ENCODE measurements at regions not wholly inside any gene's neighbourhood (a gene's known extent, or its start where the extent isn't known, plus 50 kb on each side); places are given as distances from the start of the nearest gene placed in this dataset.
A peak's percentile ranks its signal among the peaks of the same experiment; 100 is the strongest.
"Not testable (repeated sequence)": the region's sequence is repeated elsewhere in the genome, so short reads cannot be mapped to it uniquely, and the experiment has no call there.

- Histone ChIP-seq H3K27ac (ENCODE audit: low read depth, low read length, poor library complexity, severe bottlenecking) (no peak overlapping the region), H3K27me3 (replicated peaks; ENCODE audit: insufficient read depth, low read depth, low read length, poor library complexity) (no peaks in the 10 kb centered on the region), H3K9me3 (ENCODE audit: low read depth, low read length, poor library complexity, severe bottlenecking) (no peaks in the 10 kb centered on the region), H3K4me1 (ENCODE audit: insufficient read depth, low read length, poor library complexity, severe bottlenecking) (no peaks in the 10 kb centered on the region), H3K4me3 (ENCODE audit: low read depth, low read length, poor library complexity, severe bottlenecking) (no peak overlapping the region), H3K36me3 (ENCODE audit: insufficient read depth, low read length, poor library complexity, severe bottlenecking) (no peaks in the 10 kb centered on the region)
- intact Hi-C loops (cut with micrococcal nuclease; ENCODE audit: unreplicated experiment) = no loop called here
- BruUV-seq (replicated peaks) = no TSS peak
- TF ChIP-seq EZH2 (IDR thresholded peaks at IDR 0.05; ENCODE audit: borderline replicate concordance, low read depth, low read length, poor library complexity, severe bottlenecking) = no peak
- no peak for TF ChIP-seq CTCF (conservative IDR thresholded peaks at IDR 0.05; ENCODE audit: low read depth, low read length)
- POLR2A ChIA-PET (ENCODE audit: low non-redundant PET) = no interaction called here
- CTCF ChIA-PET = no interaction called here
- no peak for DNase-seq (ENCODE audit: low spot score)
Observed at GRCh38 chr7:6889252-6889812, 63.3 kb upstream of the CCZ1B start.

- H3K27me3 ChIP-seq (replicated peaks; ENCODE audit: insufficient read depth, low read depth, low read length, poor library complexity); CTCF ChIA-PET; H3K4me1 ChIP-seq (ENCODE audit: insufficient read depth, low read length, poor library complexity, severe bottlenecking); H3K27ac ChIP-seq (ENCODE audit: low read depth, low read length, poor library complexity, severe bottlenecking); BruUV-seq (replicated peaks); intact Hi-C loops (cut with micrococcal nuclease; ENCODE audit: unreplicated experiment); POLR2A ChIA-PET (ENCODE audit: low non-redundant PET); H3K36me3 ChIP-seq (ENCODE audit: insufficient read depth, low read length, poor library complexity, severe bottlenecking); H3K9me3 ChIP-seq (ENCODE audit: low read depth, low read length, poor library complexity, severe bottlenecking); H3K4me3 ChIP-seq (ENCODE audit: low read depth, low read length, poor library complexity, severe bottlenecking): not testable (repeated sequence)
- DNase-seq (ENCODE audit: low spot score) = peak; percentile 32
Observed at GRCh38 chr7:6902097-6902518, 76.0 kb upstream of the CCZ1B start.

GRCh38 chr7:6903289-6903688, 77.2 kb upstream of the CCZ1B start:
- H3K4me1 ChIP-seq (ENCODE audit: insufficient read depth, low read length, poor library complexity, severe bottlenecking); H3K4me3 ChIP-seq (ENCODE audit: low read depth, low read length, poor library complexity, severe bottlenecking); H3K36me3 ChIP-seq (ENCODE audit: insufficient read depth, low read length, poor library complexity, severe bottlenecking); intact Hi-C loops (cut with micrococcal nuclease; ENCODE audit: unreplicated experiment); DNase-seq (ENCODE audit: low spot score); CTCF ChIA-PET; H3K27me3 ChIP-seq (replicated peaks; ENCODE audit: insufficient read depth, low read depth, low read length, poor library complexity); H3K27ac ChIP-seq (ENCODE audit: low read depth, low read length, poor library complexity, severe bottlenecking); BruUV-seq (replicated peaks); POLR2A ChIA-PET (ENCODE audit: low non-redundant PET); H3K9me3 ChIP-seq (ENCODE audit: low read depth, low read length, poor library complexity, severe bottlenecking): not testable (repeated sequence)

- H3K4me3 ChIP-seq (ENCODE audit: low read depth, low read length, poor library complexity, severe bottlenecking); H3K9me3 ChIP-seq (ENCODE audit: low read depth, low read length, poor library complexity, severe bottlenecking); POLR2A ChIA-PET (ENCODE audit: low non-redundant PET); H3K27ac ChIP-seq (ENCODE audit: low read depth, low read length, poor library complexity, severe bottlenecking); intact Hi-C loops (cut with micrococcal nuclease; ENCODE audit: unreplicated experiment); CTCF ChIA-PET; H3K27me3 ChIP-seq (replicated peaks; ENCODE audit: insufficient read depth, low read depth, low read length, poor library complexity); BruUV-seq (replicated peaks); H3K4me1 ChIP-seq (ENCODE audit: insufficient read depth, low read length, poor library complexity, severe bottlenecking); H3K36me3 ChIP-seq (ENCODE audit: insufficient read depth, low read length, poor library complexity, severe bottlenecking); DNase-seq (ENCODE audit: low spot score): not testable (repeated sequence)
Observed at GRCh38 chr7:6903792-6904191, 77.7 kb upstream of the CCZ1B start.

- intact Hi-C loops (cut with micrococcal nuclease; ENCODE audit: unreplicated experiment) = no loop called here
- no peaks in the 10 kb centered on the region for H3K9me3 ChIP-seq (ENCODE audit: low read depth, low read length, poor library complexity, severe bottlenecking)
- BruUV-seq (replicated peaks) = no TSS peak
- H3K36me3 ChIP-seq (ENCODE audit: insufficient read depth, low read length, poor library complexity, severe bottlenecking) = no peaks in the 10 kb centered on the region
- CTCF ChIA-PET = no interaction called here
- no peak overlapping the region for H3K27ac ChIP-seq (ENCODE audit: low read depth, low read length, poor library complexity, severe bottlenecking)
- no peaks in the 10 kb centered on the region for H3K27me3 ChIP-seq (replicated peaks; ENCODE audit: insufficient read depth, low read depth, low read length, poor library complexity)
- no peaks in the 10 kb centered on the region for H3K4me1 ChIP-seq (ENCODE audit: insufficient read depth, low read length, poor library complexity, severe bottlenecking)
- H3K4me3 ChIP-seq (ENCODE audit: low read depth, low read length, poor library complexity, severe bottlenecking) = no peak overlapping the region
- no peak for TF ChIP-seq CTCF (conservative IDR thresholded peaks at IDR 0.05; ENCODE audit: low read depth, low read length)
- no peak for TF ChIP-seq EZH2 (IDR thresholded peaks at IDR 0.05; ENCODE audit: borderline replicate concordance, low read depth, low read length, poor library complexity, severe bottlenecking)
- POLR2A ChIA-PET (ENCODE audit: low non-redundant PET) = no interaction called here
- DNase-seq (ENCODE audit: low spot score) = no peak
Observed at GRCh38 chr7:6917258-6917657, 91.2 kb upstream of the CCZ1B start.

- POLR2A ChIA-PET (ENCODE audit: low non-redundant PET); BruUV-seq (replicated peaks); H3K36me3 ChIP-seq (ENCODE audit: insufficient read depth, low read length, poor library complexity, severe bottlenecking); DNase-seq (ENCODE audit: low spot score); CTCF ChIA-PET; H3K9me3 ChIP-seq (ENCODE audit: low read depth, low read length, poor library complexity, severe bottlenecking); intact Hi-C loops (cut with micrococcal nuclease; ENCODE audit: unreplicated experiment); H3K27ac ChIP-seq (ENCODE audit: low read depth, low read length, poor library complexity, severe bottlenecking); H3K27me3 ChIP-seq (replicated peaks; ENCODE audit: insufficient read depth, low read depth, low read length, poor library complexity); H3K4me1 ChIP-seq (ENCODE audit: insufficient read depth, low read length, poor library complexity, severe bottlenecking); H3K4me3 ChIP-seq (ENCODE audit: low read depth, low read length, poor library complexity, severe bottlenecking): not testable (repeated sequence)
Observed at GRCh38 chr7:6919169-6919568, 93.1 kb upstream of the CCZ1B start.
